ENCODE measurements at regions not wholly inside any gene's neighbourhood (a gene's known extent, or its start where the extent isn't known, plus 50 kb on each side); places are given as distances from the start of the nearest gene placed in this dataset.

DNA sequence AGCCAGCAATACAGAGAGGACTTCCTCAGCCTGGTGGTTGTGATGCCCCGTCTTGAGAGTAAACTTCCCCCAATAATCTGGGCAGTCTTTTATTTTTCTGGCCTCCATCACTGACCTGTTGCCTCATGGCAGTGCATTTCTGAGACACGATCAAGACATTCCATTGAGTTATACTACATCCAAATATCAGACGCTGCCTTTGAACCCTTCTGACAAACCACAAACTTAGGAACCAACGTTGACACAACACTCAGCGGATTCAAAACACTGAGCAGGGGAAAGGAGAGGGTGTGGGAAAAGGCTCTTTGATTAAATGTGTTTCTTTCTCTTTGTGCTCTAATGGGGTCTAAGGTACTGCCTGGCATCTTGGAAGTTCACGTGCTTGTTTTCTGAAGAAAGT is 100.7 kb upstream of the TBX5 start:
- H3K4me3 ChIP-seq = no peak overlapping the region
- peaks cover 0 to 58% of the 10 kb centered on the region in 2 donors for H3K27me3 ChIP-seq
- H3K36me3 ChIP-seq = no peaks in the 10 kb centered on the region
- H3K9me3 ChIP-seq = no peaks in the 10 kb centered on the region
- TF ChIP-seq, protein P1, sequence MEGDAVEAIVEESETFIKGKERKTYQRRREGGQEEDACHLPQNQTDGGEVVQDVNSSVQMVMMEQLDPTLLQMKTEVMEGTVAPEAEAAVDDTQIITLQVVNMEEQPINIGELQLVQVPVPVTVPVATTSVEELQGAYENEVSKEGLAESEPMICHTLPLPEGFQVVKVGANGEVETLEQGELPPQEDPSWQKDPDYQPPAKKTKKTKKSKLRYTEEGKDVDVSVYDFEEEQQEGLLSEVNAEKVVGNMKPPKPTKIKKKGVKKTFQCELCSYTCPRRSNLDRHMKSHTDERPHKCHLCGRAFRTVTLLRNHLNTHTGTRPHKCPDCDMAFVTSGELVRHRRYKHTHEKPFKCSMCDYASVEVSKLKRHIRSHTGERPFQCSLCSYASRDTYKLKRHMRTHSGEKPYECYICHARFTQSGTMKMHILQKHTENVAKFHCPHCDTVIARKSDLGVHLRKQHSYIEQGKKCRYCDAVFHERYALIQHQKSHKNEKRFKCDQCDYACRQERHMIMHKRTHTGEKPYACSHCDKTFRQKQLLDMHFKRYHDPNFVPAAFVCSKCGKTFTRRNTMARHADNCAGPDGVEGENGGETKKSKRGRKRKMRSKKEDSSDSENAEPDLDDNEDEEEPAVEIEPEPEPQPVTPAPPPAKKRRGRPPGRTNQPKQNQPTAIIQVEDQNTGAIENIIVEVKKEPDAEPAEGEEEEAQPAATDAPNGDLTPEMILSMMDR (IDR thresholded peaks at IDR 0.05) = no peak
- ATAC-seq (no peak), DNase-seq (no peak)
- H3K4me1 ChIP-seq = no peaks in the 10 kb centered on the region
- intact Hi-C loops (cut with DNase I) = loop anchor here in 1 of 2 donors (5.0 to 10.0 kb wide), 2 partner anchors 342 to 524 kb away; no protein-coding TSS in a partner anchor
- H3K27ac ChIP-seq = no peak overlapping the region

DNA sequence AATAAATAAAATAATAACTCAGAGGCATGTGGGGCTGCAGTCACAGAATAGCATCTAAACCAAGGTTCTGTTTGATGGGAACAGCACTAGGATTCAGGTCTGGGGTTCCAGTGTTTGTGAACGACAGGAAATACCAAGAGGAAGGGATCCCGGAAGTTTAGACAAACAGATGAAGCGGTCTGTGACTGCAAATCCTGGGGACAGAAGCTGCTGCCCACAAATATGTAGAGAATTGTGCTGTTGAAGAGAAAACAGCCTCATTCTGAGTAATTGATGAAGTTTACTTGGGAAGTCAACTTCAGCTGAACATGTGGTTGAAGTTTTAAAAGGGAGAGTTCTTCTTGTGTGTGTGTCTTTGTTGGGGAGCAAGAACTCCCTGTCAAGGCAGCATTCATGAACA is 98.4 kb upstream of the TBX5 start:
- Histone ChIP-seq H3K27ac (no peak overlapping the region), H3K4me3 (no peak overlapping the region), H3K36me3 (no peaks in the 10 kb centered on the region), H3K9me3 (no peaks in the 10 kb centered on the region), H3K27me3 (peaks cover 8 to 70% of the 10 kb centered on the region in 2 donors), H3K4me1 (no peaks in the 10 kb centered on the region)
- DNase-seq (no peak), ATAC-seq (no peak)
- intact Hi-C loops (cut with DNase I) = loop anchor here in 1 of 2 donors (10.0 kb wide), 1 partner anchor 340 kb away; no protein-coding TSS in a partner anchor
- TF ChIP-seq, protein P1 (IDR thresholded peaks at IDR 0.05) = no peak

DNA sequence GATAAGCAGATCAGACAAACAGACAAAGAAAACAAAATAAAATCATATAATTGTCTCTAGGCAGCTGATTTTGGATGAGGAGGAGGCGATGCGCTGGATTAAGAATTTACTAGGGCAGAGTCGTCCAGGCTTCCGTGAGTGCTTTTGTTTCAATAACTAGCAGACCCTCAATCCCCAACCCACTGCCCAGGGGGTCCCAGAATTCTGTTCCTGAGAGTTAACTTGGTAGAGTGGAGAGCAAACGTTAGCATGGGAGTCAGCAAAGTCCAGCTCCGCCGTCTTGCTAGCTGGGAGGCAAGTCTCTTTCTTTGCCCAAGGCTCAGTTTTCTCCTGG is 95.5 kb upstream of the TBX5 start:
- TF ChIP-seq, protein P1 (IDR thresholded peaks at IDR 0.05) = no peak
- DNase-seq (no peak), ATAC-seq (no peak)
- Histone ChIP-seq H3K27me3 (peaks cover 8 to 72% of the 10 kb centered on the region in 2 donors), H3K4me1 (no peaks in the 10 kb centered on the region), H3K27ac (no peak overlapping the region), H3K36me3 (no peaks in the 10 kb centered on the region), H3K9me3 (no peaks in the 10 kb centered on the region), H3K4me3 (no peak overlapping the region)
- intact Hi-C loops (cut with DNase I) = loop anchor here in 1 of 2 donors (10.0 kb wide), 1 partner anchor 337 kb away; no protein-coding TSS in a partner anchor

DNA sequence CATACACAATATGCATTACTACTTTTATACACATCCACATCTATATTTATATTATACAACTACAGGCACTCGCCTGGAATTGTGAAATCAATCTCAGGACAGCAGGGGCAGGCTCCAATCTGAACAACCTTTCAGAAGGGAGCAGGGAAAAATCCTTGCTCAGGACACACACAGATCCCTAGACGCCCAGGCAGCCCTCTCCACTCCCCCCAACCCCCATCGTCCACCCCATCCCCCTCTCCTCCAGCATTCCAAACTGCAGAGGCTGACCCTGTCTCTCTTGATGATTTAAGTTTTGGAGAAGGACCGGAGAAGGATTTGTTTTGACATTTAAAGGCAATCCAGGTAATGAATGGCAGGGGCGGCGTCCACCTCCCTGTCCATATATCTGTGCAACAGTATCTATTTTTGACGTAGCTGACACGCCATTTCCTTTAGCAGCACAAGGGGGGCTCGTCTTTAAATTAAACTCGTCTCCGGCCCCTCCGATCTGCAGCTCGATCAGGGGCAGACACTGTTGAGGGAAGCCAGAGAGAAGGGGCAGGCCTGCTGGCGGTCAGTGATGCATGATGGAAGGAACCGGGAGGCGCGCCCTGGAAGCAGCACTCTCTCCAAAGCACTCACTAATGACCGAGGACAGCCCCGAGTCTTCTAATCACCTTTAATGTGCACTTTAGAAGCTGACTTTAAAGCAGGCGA is 95.0 kb upstream of the TBX5 start:
- Histone ChIP-seq H3K9me3 (no peaks in the 10 kb centered on the region), H3K27me3 (peaks cover 8 to 69% of the 10 kb centered on the region in 2 donors), H3K4me1 (no peaks in the 10 kb centered on the region), H3K36me3 (no peaks in the 10 kb centered on the region), H3K27ac (no peak overlapping the region), H3K4me3 (no peak overlapping the region)
- TF ChIP-seq, protein P1 (IDR thresholded peaks at IDR 0.05) = no peak
- intact Hi-C loops (cut with DNase I) = loop anchor here in 1 of 2 donors (10.0 kb wide), 1 partner anchor 336 kb away; no protein-coding TSS in a partner anchor
- ATAC-seq (no peak), DNase-seq (no peak)

DNA sequence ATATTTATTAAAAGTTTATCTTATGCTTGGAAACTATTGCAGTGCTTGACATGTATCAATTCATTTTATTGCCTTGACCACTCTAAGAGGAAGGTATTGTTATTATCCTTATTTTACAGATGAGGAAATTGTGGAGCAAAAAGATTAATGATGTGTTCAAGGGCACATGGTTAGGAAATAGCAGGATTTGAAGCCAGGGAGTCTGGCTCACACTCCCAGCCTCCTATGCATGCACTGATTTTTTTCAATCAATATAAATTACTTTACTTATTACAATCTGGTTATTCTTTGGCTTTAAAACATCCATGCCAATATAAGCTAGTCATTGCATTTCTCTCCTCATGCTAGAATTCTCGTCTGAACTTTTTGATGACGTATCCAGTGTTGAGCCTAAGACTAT is 94.2 kb upstream of the TBX5 start:
- DNase-seq (no peak), ATAC-seq (no peak)
- Histone ChIP-seq H3K27me3 (peaks cover 8 to 69% of the 10 kb centered on the region in 2 donors), H3K36me3 (no peaks in the 10 kb centered on the region), H3K4me3 (no peak overlapping the region), H3K27ac (no peak overlapping the region), H3K4me1 (no peaks in the 10 kb centered on the region), H3K9me3 (no peaks in the 10 kb centered on the region)
- TF ChIP-seq, protein P1 (IDR thresholded peaks at IDR 0.05) = no peak
- intact Hi-C loops (cut with DNase I) = loop anchor here in 1 of 2 donors (10.0 kb wide), 1 partner anchor 335 kb away; no protein-coding TSS in a partner anchor

Measured in left lung (tissue), 4 donors.